IMR-90 (cell line): ENCODE measurements at regions not wholly inside any gene's neighbourhood (a gene's known extent, or its start where the extent isn't known, plus 50 kb on each side); places are given as distances from the start of the nearest gene placed in this dataset.
A peak's percentile ranks its signal among the peaks of the same experiment; 100 is the strongest.
"Not testable (repeated sequence)": the region's sequence is repeated elsewhere in the genome, so short reads cannot be mapped to it uniquely, and the experiment has no call there.

ENCODE experiments used
- ATAC-seq: fragments of 200-7000 bp; cut with Tn5 transposase; 2 replicates; pipeline ENCODE4 v1.9.1; 2020; ENCODE audit warnings: low read depth, mild to moderate bottlenecking, moderate library complexity
- BruUV-seq: library from RNA; stranded (reverse); fragments of 400-500 nt; replicated peaks from 2 replicates; lab custom pipeline; 2021; lab: Mats Ljungman, UMichigan
- CTCF ChIA-PET: fragments of 300-600 bp; formaldehyde crosslinking; extraction: SDS; loops from one replicate; lab custom pipeline; 2021; ENCODE audit warnings: antibody characterized with exemption; lab: Yijun Ruan, JAX
- POLR2A ChIA-PET: fragments of 300-600 bp; sonication (Branson Sonifier 250); formaldehyde crosslinking; loops from one replicate; lab custom pipeline; 2022; ENCODE audit warnings: antibody characterized with exemption; ENCODE audit not compliant: unreplicated experiment; lab: Charles Lee
- DNase-seq: peaks from one replicate; pipeline ENCODE4 v3.0.0; 2013
- H2AFZ ChIP-seq: replicated peaks from 2 replicates; pipeline ENCODE3; 2013; ENCODE audit warnings: low read length, mild to moderate bottlenecking; ENCODE audit not compliant: poor library complexity
- H2AK5ac ChIP-seq: 2 replicates; pipeline ENCODE4 v1.6.1; 2013; ENCODE audit warnings: low read depth, low read length, inconsistent platforms
- H2AK9ac ChIP-seq: replicated peaks from 2 replicates; pipeline ENCODE3; 2013; ENCODE audit warnings: mild to moderate bottlenecking, low read depth, low read length, moderate library complexity; ENCODE audit not compliant: poor library complexity
- H2BK120ac ChIP-seq: 2 replicates; pipeline ENCODE4 v1.6.1; 2013; ENCODE audit warnings: low read depth, low read length, inconsistent platforms
- H2BK15ac ChIP-seq: 3 replicates; pipeline ENCODE4 v1.6.1; 2013; ENCODE audit warnings: low read depth, low read length, inconsistent platforms
- H2BK20ac ChIP-seq: 2 replicates; pipeline ENCODE4 v1.6.1; 2013; ENCODE audit warnings: low read depth, mild to moderate bottlenecking, inconsistent platforms, low read length, moderate library complexity
- H2BK5ac ChIP-seq: 2 replicates; pipeline ENCODE4 v1.6.1; 2013; ENCODE audit warnings: mild to moderate bottlenecking, low read depth, low read length, inconsistent platforms; ENCODE audit not compliant: poor library complexity, severe bottlenecking
- H3K14ac ChIP-seq: replicated peaks from 2 replicates; pipeline ENCODE4 v1.6.1; 2013; ENCODE audit warnings: low read depth, low read length, inconsistent platforms
- H3K18ac ChIP-seq: 2 replicates; pipeline ENCODE4 v1.6.1; 2013; ENCODE audit warnings: low read depth, low read length, control low read depth
- H3K23ac ChIP-seq: 2 replicates; pipeline ENCODE4 v1.6.1; 2013; ENCODE audit warnings: low read depth, low read length, inconsistent platforms
- H3K27ac ChIP-seq: 2 replicates; pipeline ENCODE4 v1.5.1; 2013; ENCODE audit warnings: mild to moderate bottlenecking, control low read depth, low read length; ENCODE audit not compliant: insufficient read depth
- H3K27me3 ChIP-seq: 2 replicates; pipeline ENCODE4 v1.6.1; 2013; ENCODE audit warnings: low read length; ENCODE audit not compliant: control insufficient read depth, insufficient read depth
- H3K36me3 ChIP-seq: 2 replicates; pipeline ENCODE4 v1.6.1; 2013; ENCODE audit warnings: low read length, mixed read lengths; ENCODE audit not compliant: control insufficient read depth, insufficient read depth
- H3K4ac ChIP-seq: 2 replicates; pipeline ENCODE4 v1.6.1; 2013; ENCODE audit warnings: low read depth, low read length, inconsistent platforms
- H3K4me1 ChIP-seq: 2 replicates; pipeline ENCODE4 v1.6.1; 2013; ENCODE audit warnings: low read length, mixed read lengths; ENCODE audit not compliant: control insufficient read depth, insufficient read depth
- H3K4me2 ChIP-seq: 2 replicates; pipeline ENCODE4 v1.6.1; 2013; ENCODE audit warnings: low read depth, mild to moderate bottlenecking, control low read depth, low read length, moderate library complexity
- H3K4me3 ChIP-seq: 2 replicates; pipeline ENCODE4 v1.5.1; 2013; ENCODE audit warnings: low read depth, mild to moderate bottlenecking, control low read depth, low read length, moderate library complexity; ENCODE audit not compliant: insufficient read depth
- H3K56ac ChIP-seq: 2 replicates; pipeline ENCODE4 v1.6.1; 2013; ENCODE audit warnings: low read length, inconsistent platforms; ENCODE audit not compliant: insufficient read depth; ENCODE audit errors: extremely low read depth
- H3K79me1 ChIP-seq, 2 experiments: 2 replicates each; pipeline ENCODE4 v1.6.1; 2013; ENCODE audit warnings: low read length in 2 of 2, inconsistent platforms in 1 of 2, low read depth in 1 of 2
- H3K9ac ChIP-seq: 2 replicates; pipeline ENCODE4 v1.6.1; 2013; ENCODE audit warnings: low read depth, low read length, control low read depth
- H3K9me1 ChIP-seq: 2 replicates; pipeline ENCODE4 v1.6.1; 2013; ENCODE audit warnings: low read length, inconsistent platforms; ENCODE audit not compliant: insufficient read depth
- H3K9me3 ChIP-seq: 2 replicates; pipeline ENCODE4 v1.6.1; 2013; ENCODE audit warnings: low read length; ENCODE audit not compliant: control insufficient read depth, insufficient read depth
- H4K20me1 ChIP-seq: 2 replicates; pipeline ENCODE4 v1.6.1; 2013; ENCODE audit warnings: low read length, inconsistent platforms; ENCODE audit not compliant: insufficient read depth
- H4K5ac ChIP-seq: 2 replicates; pipeline ENCODE4 v1.6.1; 2013; ENCODE audit warnings: mild to moderate bottlenecking, low read depth, low read length, control low read depth
- H4K8ac ChIP-seq, 2 experiments: 2 replicates each; pipeline ENCODE4 v1.6.1; 2013; ENCODE audit warnings: low read depth in 2 of 2, low read length in 2 of 2, control low read depth in 1 of 2, inconsistent platforms in 1 of 2
- H4K91ac ChIP-seq: 2 replicates; pipeline ENCODE4 v1.6.1; 2013; ENCODE audit warnings: low read depth, low read length, inconsistent platforms; ENCODE audit not compliant: insufficient read depth
- WGBS, 2 experiments: methylation state at CpG; one replicate each; pipeline versions ENCODE4 v1.1.5 to v1.1.7; 2013; ENCODE audit warnings: missing lambda C conversion rate in 2 of 2; ENCODE audit not compliant: insufficient read length in 1 of 2; ENCODE audit errors: extremely low coverage in 2 of 2; 5-methylcytosine and 5-hydroxymethylcytosine counted together
- dilution Hi-C: fragments of 300-500 bp; cut with HindIII; formaldehyde crosslinking; loops from one replicate; pipeline ENCODE4 v1.14.3; 2018; ENCODE audit warnings: low sequenced_read_pairs; ENCODE audit not compliant: unreplicated experiment
- in situ Hi-C: fragments of 300-500 bp; cut with MboI; formaldehyde crosslinking; loops from 3 replicates; pipeline ENCODE4 v1.14.3; 2019; ENCODE audit warnings: low sequenced_read_pairs, inconsistent platforms, mixed read lengths
- intact Hi-C: fragments of 100-400 bp; cut with micrococcal nuclease; formaldehyde crosslinking; loops from 2 replicates; pipeline ENCODE4 v1.10.0; 2022

GRCh38 chr3:125682610-125683009, 87.3 kb upstream of the OSBPL11 start:
- H4K5ac ChIP-seq, H3K36me3 ChIP-seq, intact Hi-C loops, H3K27ac ChIP-seq, H3K4me2 ChIP-seq, H3K27me3 ChIP-seq, H2BK120ac ChIP-seq, H2AK5ac ChIP-seq, H2BK20ac ChIP-seq, H3K9me3 ChIP-seq, BruUV-seq, POLR2A ChIA-PET, H3K56ac ChIP-seq, H3K9me1 ChIP-seq, CTCF ChIA-PET, H3K18ac ChIP-seq, H3K14ac ChIP-seq, H3K23ac ChIP-seq, H2AFZ ChIP-seq, H3K4me3 ChIP-seq, H2BK5ac ChIP-seq, H3K4me1 ChIP-seq, in situ Hi-C loops, H2BK15ac ChIP-seq, H4K91ac ChIP-seq, H3K9ac ChIP-seq, H4K8ac ChIP-seq, H3K79me1 ChIP-seq, dilution Hi-C loops, H4K20me1 ChIP-seq, ATAC-seq, H2AK9ac ChIP-seq, H3K4ac ChIP-seq: not testable (repeated sequence)
- peak; percentile 5 for DNase-seq
- WGBS, 2 experiments = no CpG with 5 or more reads among the region's 4 CpGs
